HG02763 (cell line): ENCODE measurements at regions not wholly inside any gene's neighbourhood (a gene's known extent, or its start where the extent isn't known, plus 50 kb on each side); places are given as distances from the start of the nearest gene placed in this dataset.

Experiments used
- ATAC-seq: cut with Tn5 transposase; IDR thresholded peaks from one replicate; pipeline ENCODE4 v1.9.1; 2021; ENCODE audit warnings: mild to moderate bottlenecking, moderate library complexity; ENCODE audit not compliant: unreplicated experiment

GRCh38 chr9:4921449-4921848, 63.6 kb upstream of the JAK2 start:
- ATAC-seq, result no peak

- ATAC-seq, result no peak
Observed at GRCh38 chr9:4922101-4922500, 63.0 kb upstream of the JAK2 start.

GRCh38 chr9:4922730-4923129, 62.3 kb upstream of the JAK2 start:
- ATAC-seq, result no peak

GRCh38 chr9:4923141-4923540, 61.9 kb upstream of the JAK2 start:
- no peak for ATAC-seq

DNA sequence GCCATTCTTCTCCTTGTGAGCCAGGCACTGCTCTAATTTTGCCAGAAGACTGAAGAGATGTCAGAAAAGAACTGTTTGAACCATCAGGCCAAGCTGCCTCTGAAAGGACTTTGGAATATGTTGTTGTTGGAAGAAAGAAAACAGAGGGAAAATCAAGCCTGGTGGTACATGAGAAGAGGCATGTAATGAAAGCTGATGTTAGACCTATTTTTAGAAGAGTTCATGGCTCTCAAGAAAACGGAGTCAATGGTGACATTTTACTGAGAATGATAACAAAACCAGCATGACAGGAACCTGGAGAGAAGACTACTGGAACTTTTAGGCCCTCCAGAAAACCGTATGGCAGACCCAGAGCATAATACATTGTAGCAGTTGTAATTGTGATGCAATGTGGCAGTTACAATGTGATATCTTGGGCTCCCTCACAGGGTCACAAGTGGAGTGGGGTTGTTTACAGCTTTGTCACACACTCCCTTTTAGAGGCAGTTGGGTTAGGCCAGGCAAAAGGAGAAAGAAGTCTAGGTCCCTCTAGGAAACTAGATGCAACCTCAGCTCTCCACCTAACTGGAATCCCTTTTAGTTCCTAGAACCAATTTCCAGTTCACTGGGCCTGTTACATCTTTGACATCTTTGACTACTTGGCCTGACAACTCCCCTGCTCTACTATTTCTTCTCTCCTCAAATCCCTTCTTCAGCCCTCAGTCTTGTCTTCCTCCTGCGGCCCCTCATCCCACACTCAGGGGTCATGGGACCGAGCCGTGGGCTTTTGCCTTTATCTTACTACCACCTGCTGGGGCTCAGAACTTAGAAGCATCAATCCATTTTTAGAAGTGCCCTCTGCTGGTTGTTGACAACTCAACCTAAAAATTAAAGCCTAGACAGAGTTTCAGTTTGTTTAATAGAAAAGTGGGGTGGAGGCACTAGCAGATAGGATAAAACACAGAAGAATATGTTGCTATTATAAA, 61.2 kb upstream of the JAK2 start:
- ATAC-seq, result peak; percentile 59

DNA sequence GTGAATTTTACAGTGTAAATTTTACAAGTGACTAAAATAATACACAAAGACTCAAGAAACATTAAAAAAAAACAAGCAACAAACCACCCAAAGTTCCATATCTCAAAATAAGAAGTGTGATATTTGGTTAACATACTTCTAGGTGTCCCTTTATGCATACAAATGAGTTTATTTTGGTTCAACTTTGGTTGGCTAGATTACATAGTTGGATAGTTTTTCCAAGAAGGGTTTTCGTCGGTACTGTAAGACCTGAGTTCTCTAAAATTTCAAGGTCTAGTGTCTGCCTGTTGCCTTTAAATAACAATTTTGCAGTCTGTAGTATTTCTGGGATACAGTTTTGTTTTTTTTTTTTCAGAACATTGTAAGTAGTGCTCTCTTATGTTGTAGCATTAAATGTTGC, 58.8 kb upstream of the JAK2 start:
- ATAC-seq, result no peak

- ATAC-seq, result no peak
Observed at GRCh38 chr9:4927043-4927471, 58.0 kb upstream of the JAK2 start.

GRCh38 chr9:4927701-4928100, 57.4 kb upstream of the JAK2 start:
- no peak for ATAC-seq

GRCh38 chr9:4929917-4930316, 55.2 kb upstream of the JAK2 start:
- no peak for ATAC-seq

GRCh38 chr9:4932681-4933080, 52.4 kb upstream of the JAK2 start:
- no peak for ATAC-seq

GRCh38 chr9:4933177-4933576, 51.9 kb upstream of the JAK2 start:
- no peak for ATAC-seq

GRCh38 chr9:4933861-4934260, 51.2 kb upstream of the JAK2 start:
- ATAC-seq, result no peak

- ATAC-seq, result no peak
Observed at GRCh38 chr9:4935001-4935672, 49.9 kb upstream of the JAK2 start.
